ACC112 (cell line): ENCODE measurements at regions not wholly inside any gene's neighbourhood (a gene's known extent, or its start where the extent isn't known, plus 50 kb on each side); places are given as distances from the start of the nearest gene placed in this dataset.

ENCODE experiments used
- H2AFZ ChIP-seq: fragments of 200-600 bp; sonication (generic); one replicate; pipeline ENCODE4 v1.6.0; 2017; ENCODE audit warnings: antibody characterized with exemption, low read length; ENCODE audit not compliant: unreplicated experiment
- H3K27ac ChIP-seq: fragments of 200-600 bp; sonication (generic); 2 replicates; pipeline ENCODE4 v1.5.1; 2014; ENCODE audit warnings: low read depth, mild to moderate bottlenecking, antibody characterized with exemption, low read length, moderate library complexity
- H3K27me3 ChIP-seq: fragments of 200-600 bp; sonication (generic); 2 replicates; pipeline ENCODE4 v1.6.1; 2014; ENCODE audit warnings: mild to moderate bottlenecking, antibody characterized with exemption, low read length, moderate library complexity, mixed read lengths; ENCODE audit not compliant: insufficient read depth
- H3K36me3 ChIP-seq: fragments of 200-600 bp; sonication (generic); 2 replicates; pipeline ENCODE4 v1.6.1; 2016; ENCODE audit warnings: mild to moderate bottlenecking, antibody characterized with exemption, low read length, moderate library complexity, mixed read lengths; ENCODE audit not compliant: insufficient read depth
- H3K4me1 ChIP-seq: fragments of 200-600 bp; sonication (generic); one replicate; pipeline ENCODE4 v1.6.1; 2016; ENCODE audit warnings: low read length, mixed read lengths; ENCODE audit not compliant: insufficient read depth, unreplicated experiment, control insufficient read depth
- H3K4me3 ChIP-seq: fragments of 200-600 bp; sonication (generic); 2 replicates; pipeline ENCODE4 v1.5.1; 2014; ENCODE audit warnings: mild to moderate bottlenecking, low read depth, low read length
- H3K79me2 ChIP-seq: fragments of 200-600 bp; sonication (generic); one replicate; pipeline ENCODE4 v1.6.0; 2016; ENCODE audit warnings: low read length; ENCODE audit not compliant: control insufficient read depth, unreplicated experiment, insufficient read depth

DNA sequence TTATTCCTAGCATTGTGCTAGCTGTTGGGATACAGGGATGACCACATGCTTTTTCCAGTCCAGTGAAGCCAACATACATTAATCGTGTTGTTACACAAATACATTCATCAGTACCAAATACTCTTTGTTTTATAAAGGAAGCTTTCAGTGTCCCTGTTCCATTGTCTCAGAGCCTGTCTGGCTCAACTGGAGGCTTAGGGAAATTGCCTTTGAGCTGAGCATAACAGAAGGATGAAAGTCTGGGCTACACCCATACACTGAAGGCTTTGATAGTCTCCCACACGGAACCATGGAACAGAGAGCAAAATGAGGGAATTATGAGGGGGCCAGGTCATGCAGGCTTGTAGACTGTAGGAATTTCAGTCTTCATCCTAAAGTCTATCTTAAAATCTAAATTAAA lies 126.4 kb upstream of the KCNQ5 start:
- peaks cover 3% of the 10 kb centered on the region; the same call in 1 of the 2 replicates for H3K36me3 ChIP-seq
- H3K27me3 ChIP-seq: no peaks in the 10 kb centered on the region
- H2AFZ ChIP-seq: no peak overlapping the region
- H3K79me2 ChIP-seq: no peaks in the 10 kb centered on the region
- H3K4me3 ChIP-seq: no peak overlapping the region
- no peak overlapping the region for H3K27ac ChIP-seq
- no peaks in the 10 kb centered on the region for H3K4me1 ChIP-seq

GRCh38 chr6:72497186-72497585 lies 124.7 kb upstream of the KCNQ5 start:
- no peaks in the 10 kb centered on the region for H3K79me2 ChIP-seq
- no peak overlapping the region for H2AFZ ChIP-seq
- no peaks in the 10 kb centered on the region for H3K27me3 ChIP-seq
- no peaks in the 10 kb centered on the region for H3K4me1 ChIP-seq
- no peak overlapping the region for H3K27ac ChIP-seq
- H3K36me3 ChIP-seq: peaks cover 3% of the 10 kb centered on the region; the same call in 1 of the 2 replicates
- no peak overlapping the region for H3K4me3 ChIP-seq

DNA sequence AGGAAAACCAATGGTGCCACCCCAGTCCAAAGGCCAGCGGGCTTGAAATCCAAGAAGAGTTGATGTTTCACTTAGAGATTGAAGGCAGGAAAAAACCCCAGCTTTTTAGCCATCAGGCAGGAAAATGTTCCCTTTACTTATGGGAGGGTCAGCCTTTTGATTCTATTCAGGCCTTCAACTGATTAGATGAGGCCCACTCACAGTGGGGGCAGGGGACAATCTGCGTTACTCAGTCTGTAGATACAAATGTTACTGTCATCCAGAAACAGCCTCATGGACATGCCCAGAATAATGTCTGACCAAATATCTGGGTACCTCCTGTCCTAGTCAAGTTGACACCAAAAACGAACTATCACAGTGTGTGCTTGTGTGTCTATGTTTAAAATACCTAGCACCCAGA lies 121.2 kb upstream of the KCNQ5 start:
- Histone ChIP-seq H3K27me3 (no peaks in the 10 kb centered on the region), H3K79me2 (no peaks in the 10 kb centered on the region), H3K4me1 (no peaks in the 10 kb centered on the region), H3K4me3 (no peak overlapping the region), H3K36me3 (no peaks in the 10 kb centered on the region), H3K27ac (no peak overlapping the region), H2AFZ (no peak overlapping the region)

GRCh38 chr6:72504406-72504805 lies 117.5 kb upstream of the KCNQ5 start:
- Histone ChIP-seq H3K27me3 (no peaks in the 10 kb centered on the region), H3K4me1 (no peaks in the 10 kb centered on the region), H3K79me2 (no peaks in the 10 kb centered on the region), H2AFZ (no peak overlapping the region), H3K4me3 (no peak overlapping the region), H3K27ac (no peak overlapping the region), H3K36me3 (no peaks in the 10 kb centered on the region)

DNA sequence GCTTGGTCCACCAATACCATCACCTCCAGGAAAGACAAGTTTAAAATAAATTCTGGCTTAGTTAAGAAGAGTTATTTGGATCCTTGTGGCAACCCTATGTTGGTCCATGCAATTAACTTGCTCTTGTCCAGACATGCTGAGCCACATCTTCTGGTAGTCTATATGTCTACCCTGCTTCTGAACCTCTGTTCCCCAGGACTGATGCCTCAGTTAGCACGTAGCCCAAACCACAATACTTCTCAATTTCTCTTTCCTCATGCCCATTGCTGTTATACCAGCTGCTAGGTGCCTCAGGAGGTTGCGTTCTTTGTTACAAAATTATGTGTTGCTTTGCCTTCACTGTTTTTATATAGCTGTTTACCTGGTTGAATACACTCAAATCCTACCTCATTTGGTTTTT lies 116.4 kb upstream of the KCNQ5 start:
- H3K79me2 ChIP-seq: no peaks in the 10 kb centered on the region
- no peaks in the 10 kb centered on the region for H3K27me3 ChIP-seq
- H2AFZ ChIP-seq: no peak overlapping the region
- H3K4me1 ChIP-seq: no peaks in the 10 kb centered on the region
- H3K36me3 ChIP-seq: no peaks in the 10 kb centered on the region
- H3K4me3 ChIP-seq: no peak overlapping the region
- no peak overlapping the region for H3K27ac ChIP-seq

- H3K36me3 ChIP-seq: no peaks in the 10 kb centered on the region
- no peaks in the 10 kb centered on the region for H3K79me2 ChIP-seq
- H3K4me1 ChIP-seq: peaks cover 10% of the 10 kb centered on the region
- no peaks in the 10 kb centered on the region for H3K27me3 ChIP-seq
- H2AFZ ChIP-seq: no peak overlapping the region
- no peak overlapping the region for H3K27ac ChIP-seq
- H3K4me3 ChIP-seq: no peak overlapping the region
These were observed 102.0 kb upstream of the KCNQ5 start for GRCh38 chr6:72519871-72520270.

DNA sequence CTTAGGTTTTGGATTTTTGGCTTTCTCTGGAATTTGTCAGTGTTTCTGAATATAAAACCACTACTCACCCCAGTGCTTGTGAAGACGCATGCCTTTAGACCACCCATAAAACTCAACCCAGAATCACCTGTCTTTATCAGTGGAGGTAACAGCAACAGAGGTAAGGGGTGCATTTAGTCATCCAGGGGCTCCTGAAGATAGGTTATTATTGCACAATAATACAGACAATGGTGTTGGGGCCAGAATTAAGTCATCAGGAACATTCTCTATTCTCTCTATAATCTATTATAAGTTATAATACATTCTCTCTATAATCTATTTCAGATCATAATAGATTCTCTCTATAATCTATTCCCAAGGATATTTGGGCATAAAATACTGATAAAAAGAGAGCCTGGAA lies 100.2 kb upstream of the KCNQ5 start:
- H3K4me1 ChIP-seq: peaks cover 10% of the 10 kb centered on the region
- H3K79me2 ChIP-seq: no peaks in the 10 kb centered on the region
- no peak overlapping the region for H2AFZ ChIP-seq
- H3K36me3 ChIP-seq: no peaks in the 10 kb centered on the region
- H3K27me3 ChIP-seq: no peaks in the 10 kb centered on the region
- H3K27ac ChIP-seq: no peak overlapping the region
- H3K4me3 ChIP-seq: no peak overlapping the region

- Histone ChIP-seq H3K79me2 (no peaks in the 10 kb centered on the region), H3K36me3 (no peaks in the 10 kb centered on the region), H3K27me3 (no peaks in the 10 kb centered on the region), H3K4me1 (peaks cover 10% of the 10 kb centered on the region), H3K4me3 (no peak overlapping the region), H2AFZ (no peak overlapping the region), H3K27ac (no peak overlapping the region)
These were observed 99.1 kb upstream of the KCNQ5 start for GRCh38 chr6:72522735-72523141.

DNA sequence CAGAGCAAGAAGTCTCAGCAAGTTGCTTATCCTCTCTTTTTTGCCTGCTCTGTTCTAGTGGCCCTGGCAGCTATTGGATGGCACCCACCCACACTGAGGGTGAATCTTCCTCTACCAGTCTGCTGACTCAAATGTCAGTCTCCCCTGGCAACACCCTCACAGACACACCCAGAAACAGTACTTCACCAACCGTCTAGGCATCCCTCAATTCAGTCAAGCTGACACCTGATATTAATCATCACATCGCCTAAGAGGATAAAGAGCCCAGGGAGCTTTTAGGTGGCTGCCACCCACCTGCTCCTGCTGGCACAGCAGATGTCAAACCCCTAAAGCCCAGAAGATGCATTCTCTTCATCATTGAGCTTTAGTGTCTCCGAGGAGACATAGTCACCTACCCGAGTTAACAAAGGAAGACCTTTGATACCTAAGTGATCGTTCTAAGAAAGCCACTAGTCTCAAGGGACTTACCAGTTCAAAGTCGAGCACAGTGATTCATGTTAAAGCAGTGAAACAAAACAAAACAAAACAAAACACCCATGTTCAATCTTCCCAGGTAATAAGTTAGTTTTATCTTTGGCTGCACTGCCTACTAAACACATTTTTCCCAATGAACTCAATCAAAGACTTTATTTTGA lies 97.7 kb upstream of the KCNQ5 start:
- no peak overlapping the region for H2AFZ ChIP-seq
- no peak overlapping the region for H3K27ac ChIP-seq
- H3K36me3 ChIP-seq: no peaks in the 10 kb centered on the region
- H3K27me3 ChIP-seq: no peaks in the 10 kb centered on the region
- H3K79me2 ChIP-seq: no peaks in the 10 kb centered on the region
- peaks cover 10% of the 10 kb centered on the region for H3K4me1 ChIP-seq
- no peak overlapping the region for H3K4me3 ChIP-seq

GRCh38 chr6:72525821-72526510 lies 95.9 kb upstream of the KCNQ5 start:
- Histone ChIP-seq H3K4me3 (no peak overlapping the region), H3K4me1 (peaks cover 10% of the 10 kb centered on the region), H3K27me3 (no peaks in the 10 kb centered on the region), H3K36me3 (no peaks in the 10 kb centered on the region), H3K79me2 (no peaks in the 10 kb centered on the region), H3K27ac (no peak overlapping the region), H2AFZ (no peak overlapping the region)

GRCh38 chr6:72530152-72530551 lies 91.7 kb upstream of the KCNQ5 start:
- H3K4me1 ChIP-seq: peaks cover 13% of the 10 kb centered on the region
- H3K79me2 ChIP-seq: no peaks in the 10 kb centered on the region
- H3K27ac ChIP-seq: no peak overlapping the region
- H2AFZ ChIP-seq: no peak overlapping the region
- H3K36me3 ChIP-seq: no peaks in the 10 kb centered on the region
- no peaks in the 10 kb centered on the region for H3K27me3 ChIP-seq
- H3K4me3 ChIP-seq: no peak overlapping the region
